ENCODE measurements at regions not wholly inside any gene's neighbourhood (a gene's known extent, or its start where the extent isn't known, plus 50 kb on each side); places are given as distances from the start of the nearest gene placed in this dataset.

DNA sequence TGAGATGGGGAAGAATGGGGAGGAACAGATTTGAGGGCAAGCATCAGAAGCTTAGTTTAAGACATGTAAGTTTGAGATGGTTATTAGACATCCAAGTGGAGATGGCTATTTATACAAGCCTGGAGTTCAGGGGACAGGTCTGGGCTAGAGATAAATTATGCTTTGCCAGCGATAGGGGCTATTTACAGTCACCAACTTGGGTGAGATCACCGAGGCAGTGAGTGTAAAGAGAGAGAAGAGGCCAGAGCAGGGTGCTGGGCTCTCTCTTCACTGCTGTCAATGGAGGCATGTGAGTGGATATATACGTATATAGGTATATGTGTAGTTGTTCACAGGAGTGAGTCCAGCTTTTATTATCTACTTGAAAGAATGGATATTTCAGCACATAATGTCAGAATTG is 81.0 kb downstream of the QPCT start:
- peaks cover 3% of the 10 kb centered on the region; the same call in 1 of the 2 replicates for H3K9me3 ChIP-seq
- H4K20me1 ChIP-seq: no peaks in the 10 kb centered on the region
- H3K27me3 ChIP-seq: no peaks in the 10 kb centered on the region
- no peak overlapping the region for H3K27ac ChIP-seq
- H3K4me2 ChIP-seq: no peak overlapping the region
- no peaks in the 10 kb centered on the region for H3K4me1 ChIP-seq
- no peak overlapping the region for H3K4me3 ChIP-seq
- TF ChIP-seq Cebpa-rat (IDR thresholded peaks at IDR 0.05): no peak
- H3K9ac ChIP-seq: no peak overlapping the region
- no peaks in the 10 kb centered on the region for H3K36me3 ChIP-seq

DNA sequence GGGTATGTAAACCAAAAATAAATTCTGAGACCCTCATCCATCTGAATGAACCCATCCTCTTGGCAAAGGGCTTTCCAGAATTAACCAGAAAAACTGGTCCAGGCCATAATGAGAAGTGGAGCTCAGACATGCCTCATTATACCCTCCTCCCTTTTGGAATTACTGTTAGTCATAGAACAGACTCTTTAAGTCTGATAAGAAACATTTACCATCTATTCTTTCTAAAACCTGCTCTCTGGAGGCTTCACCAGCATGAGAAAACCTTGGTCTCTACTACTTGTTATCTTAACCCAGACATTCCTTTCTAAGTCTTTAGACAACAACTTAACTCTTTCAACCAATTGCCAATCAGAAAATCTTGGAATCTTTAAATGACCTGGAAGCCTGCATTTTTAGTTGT is 82.8 kb downstream of the QPCT start:
- no peaks in the 10 kb centered on the region for H3K36me3 ChIP-seq
- H3K4me1 ChIP-seq: no peaks in the 10 kb centered on the region
- no peak overlapping the region for H3K4me3 ChIP-seq
- H3K4me2 ChIP-seq: no peak overlapping the region
- H3K9me3 ChIP-seq: peaks cover 3% of the 10 kb centered on the region; the same call in 1 of the 2 replicates
- H4K20me1 ChIP-seq: no peaks in the 10 kb centered on the region
- H3K9ac ChIP-seq: no peak overlapping the region
- TF ChIP-seq Cebpa-rat (IDR thresholded peaks at IDR 0.05): no peak
- H3K27me3 ChIP-seq: no peaks in the 10 kb centered on the region
- no peak overlapping the region for H3K27ac ChIP-seq

DNA sequence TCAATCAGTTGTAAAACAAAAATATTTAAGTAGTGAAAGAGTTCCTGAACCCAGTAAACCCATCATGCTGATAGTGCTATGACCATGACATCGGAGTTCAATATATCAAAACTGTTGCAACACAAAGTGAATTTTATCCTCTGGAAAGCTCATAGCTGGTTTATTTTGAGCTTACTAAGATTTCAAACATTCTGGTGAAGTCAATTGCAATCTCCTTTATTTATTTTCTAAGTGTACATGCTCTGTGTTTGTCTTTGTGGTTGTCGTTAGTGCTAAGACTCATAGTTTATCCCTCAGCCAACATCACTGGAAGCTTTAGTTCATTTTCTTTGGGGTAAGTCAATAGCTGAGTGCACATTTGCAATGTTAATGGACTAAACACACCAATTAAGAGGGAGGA is 91.9 kb downstream of the QPCT start:
- H4K20me1 ChIP-seq: no peaks in the 10 kb centered on the region
- no peaks in the 10 kb centered on the region for H3K36me3 ChIP-seq
- no peak overlapping the region for H3K27ac ChIP-seq
- no peak overlapping the region for H3K4me3 ChIP-seq
- H3K4me1 ChIP-seq: no peaks in the 10 kb centered on the region
- H3K4me2 ChIP-seq: no peak overlapping the region
- no peak overlapping the region for H3K9ac ChIP-seq
- H3K27me3 ChIP-seq: no peaks in the 10 kb centered on the region
- peaks cover 4% of the 10 kb centered on the region for H3K9me3 ChIP-seq
- no peak for TF ChIP-seq Cebpa-rat (IDR thresholded peaks at IDR 0.05)

DNA sequence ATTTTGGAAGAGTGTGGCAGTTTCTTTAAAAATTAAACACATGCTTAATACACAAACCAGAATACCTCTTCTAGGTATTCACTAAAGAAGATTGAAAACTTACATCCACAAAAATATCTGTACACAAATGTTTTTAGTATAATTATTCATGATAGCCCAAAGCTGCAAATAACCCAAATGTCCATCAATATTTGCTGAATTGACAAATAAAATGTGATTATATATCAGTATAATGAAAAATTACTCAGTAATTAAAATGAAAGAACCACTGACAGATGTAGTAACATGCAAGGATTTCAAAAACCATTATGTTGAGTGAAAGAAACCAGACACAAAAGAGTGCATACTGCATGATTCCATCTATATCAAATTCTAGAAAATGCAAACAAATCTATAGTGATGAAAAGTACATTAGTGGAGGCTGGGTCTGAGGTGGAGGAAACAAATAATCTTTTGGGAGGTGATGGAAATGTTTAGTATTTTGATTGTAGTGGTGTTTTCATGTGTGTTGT is 94.8 kb downstream of the QPCT start:
- no peak overlapping the region for H3K4me3 ChIP-seq
- peaks cover 7% of the 10 kb centered on the region for H3K9me3 ChIP-seq
- no peak overlapping the region for H3K9ac ChIP-seq
- no peaks in the 10 kb centered on the region for H3K36me3 ChIP-seq
- no peak for TF ChIP-seq Cebpa-rat (IDR thresholded peaks at IDR 0.05)
- no peaks in the 10 kb centered on the region for H3K27me3 ChIP-seq
- no peak overlapping the region for H3K27ac ChIP-seq
- no peaks in the 10 kb centered on the region for H3K4me1 ChIP-seq
- no peak overlapping the region for H3K4me2 ChIP-seq
- H4K20me1 ChIP-seq: no peaks in the 10 kb centered on the region

DNA sequence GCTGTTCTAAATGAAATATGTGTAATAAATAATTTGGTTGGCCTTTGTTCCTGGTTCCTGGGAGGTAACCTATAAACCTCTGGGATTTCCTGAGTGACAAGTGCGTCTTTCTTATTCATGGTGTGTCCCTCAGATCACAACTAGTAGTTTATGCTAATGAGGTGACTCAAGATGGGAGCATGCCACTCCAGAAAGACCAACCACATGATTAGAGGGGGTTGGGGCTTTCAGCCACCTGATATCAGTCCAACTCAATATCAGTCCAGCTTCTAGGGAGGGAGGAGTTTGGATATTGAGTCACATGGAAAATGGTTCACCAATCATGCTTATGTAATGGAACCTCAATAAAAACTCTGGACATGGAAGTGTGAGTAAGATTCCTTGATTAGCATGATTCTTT is 96.6 kb downstream of the QPCT start:
- H3K4me3 ChIP-seq: no peak overlapping the region
- H3K9me3 ChIP-seq: peaks cover 7% of the 10 kb centered on the region
- no peaks in the 10 kb centered on the region for H3K36me3 ChIP-seq
- no peak overlapping the region for H3K4me2 ChIP-seq
- H3K4me1 ChIP-seq: no peaks in the 10 kb centered on the region
- H3K27me3 ChIP-seq: no peaks in the 10 kb centered on the region
- no peaks in the 10 kb centered on the region for H4K20me1 ChIP-seq
- no peak overlapping the region for H3K9ac ChIP-seq
- H3K27ac ChIP-seq: no peak overlapping the region
- no peak for TF ChIP-seq Cebpa-rat (IDR thresholded peaks at IDR 0.05)

DNA sequence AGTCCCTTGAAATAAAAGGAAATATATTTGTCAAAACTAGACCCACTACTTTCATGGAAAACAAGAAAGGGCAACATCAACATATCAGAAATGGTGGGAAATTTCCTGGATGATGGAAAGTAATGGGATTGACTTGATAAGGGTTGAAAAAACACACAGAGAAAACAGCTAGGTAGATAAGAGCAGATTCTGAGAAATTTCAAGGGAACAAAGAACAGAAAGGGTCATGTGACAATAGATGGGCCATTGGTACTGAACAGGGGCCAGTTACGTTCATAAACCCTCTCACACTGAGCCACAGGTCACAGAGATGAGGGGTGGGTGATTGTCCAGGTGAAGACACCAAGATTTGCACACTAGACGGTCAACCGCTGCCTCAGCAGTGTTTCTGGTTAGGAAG is 98.7 kb downstream of the QPCT start:
- H3K4me1 ChIP-seq: no peaks in the 10 kb centered on the region
- TF ChIP-seq Cebpa-rat (IDR thresholded peaks at IDR 0.05): no peak
- no peak overlapping the region for H3K4me3 ChIP-seq
- no peaks in the 10 kb centered on the region for H4K20me1 ChIP-seq
- H3K9ac ChIP-seq: no peak overlapping the region
- H3K36me3 ChIP-seq: no peaks in the 10 kb centered on the region
- peaks cover 7% of the 10 kb centered on the region for H3K9me3 ChIP-seq
- H3K27me3 ChIP-seq: no peaks in the 10 kb centered on the region
- H3K27ac ChIP-seq: no peak overlapping the region
- no peak overlapping the region for H3K4me2 ChIP-seq

DNA sequence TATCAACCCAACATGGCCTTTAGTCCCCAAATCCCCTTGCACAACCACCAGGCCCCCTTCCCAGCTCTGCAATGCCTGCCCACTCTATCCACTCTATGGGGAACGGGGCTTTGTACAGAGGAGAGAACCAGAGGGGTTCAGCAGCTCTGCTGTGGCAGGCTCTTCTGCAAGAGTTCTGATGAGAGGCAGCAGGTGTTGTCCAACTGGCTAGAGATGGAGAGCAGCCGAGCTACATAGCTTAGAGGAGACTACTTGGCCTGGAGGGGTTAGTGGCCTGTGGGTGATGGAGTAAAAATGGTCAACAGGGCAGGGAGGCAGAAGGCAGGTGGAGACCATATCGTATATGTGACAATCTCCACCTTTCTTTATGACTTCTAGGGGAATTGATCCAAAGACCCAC is 103.0 kb downstream of the QPCT start:
- Histone ChIP-seq H3K36me3 (no peaks in the 10 kb centered on the region), H3K4me2 (no peak overlapping the region), H4K20me1 (no peaks in the 10 kb centered on the region), H3K4me3 (no peak overlapping the region), H3K9ac (no peak overlapping the region), H3K4me1 (no peaks in the 10 kb centered on the region), H3K27me3 (no peaks in the 10 kb centered on the region), H3K9me3 (no peaks in the 10 kb centered on the region), H3K27ac (no peak overlapping the region)
- no peak for TF ChIP-seq Cebpa-rat (IDR thresholded peaks at IDR 0.05)

DNA sequence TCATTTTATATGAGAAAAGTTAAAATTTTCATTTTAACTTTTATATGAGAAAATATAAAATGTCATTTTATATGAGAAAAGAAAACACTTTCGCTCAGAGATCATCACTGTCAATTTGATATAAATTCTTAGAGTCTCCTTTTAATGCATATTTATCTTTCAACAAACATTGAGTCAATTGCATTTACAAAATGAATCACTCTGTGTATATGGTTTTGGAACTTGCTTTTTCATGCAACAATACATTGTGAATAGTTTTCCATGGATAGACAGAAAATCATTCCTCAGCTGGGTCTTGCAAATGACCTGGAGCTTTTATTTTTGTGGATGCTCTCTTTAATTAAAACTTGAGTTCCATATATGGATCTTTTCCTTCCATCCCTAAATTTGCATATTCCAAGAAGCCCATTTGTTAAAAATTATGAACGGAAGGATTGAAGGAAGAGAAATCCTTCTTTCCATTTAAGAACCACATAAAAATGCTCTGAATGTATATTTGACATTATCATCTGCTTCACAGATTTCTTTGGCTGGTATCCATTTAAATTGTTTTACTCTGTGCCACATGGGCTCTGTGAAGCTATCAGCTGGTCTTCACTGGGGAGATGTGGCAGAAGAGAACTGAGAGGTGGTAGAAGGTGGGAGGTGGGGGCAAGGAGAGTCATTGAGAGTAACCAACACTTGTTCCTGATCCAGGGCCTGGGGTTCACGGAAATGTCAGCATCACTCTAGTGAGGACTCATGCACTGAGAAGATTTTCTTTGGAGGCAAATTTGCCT is 104.1 kb downstream of the QPCT start:
- no peaks in the 10 kb centered on the region for H3K36me3 ChIP-seq
- no peaks in the 10 kb centered on the region for H4K20me1 ChIP-seq
- H3K27ac ChIP-seq: no peak overlapping the region
- H3K9me3 ChIP-seq: no peaks in the 10 kb centered on the region
- no peaks in the 10 kb centered on the region for H3K4me1 ChIP-seq
- H3K4me3 ChIP-seq: no peak overlapping the region
- TF ChIP-seq Cebpa-rat (IDR thresholded peaks at IDR 0.05): no peak
- H3K4me2 ChIP-seq: no peak overlapping the region
- no peak overlapping the region for H3K9ac ChIP-seq
- no peaks in the 10 kb centered on the region for H3K27me3 ChIP-seq

DNA sequence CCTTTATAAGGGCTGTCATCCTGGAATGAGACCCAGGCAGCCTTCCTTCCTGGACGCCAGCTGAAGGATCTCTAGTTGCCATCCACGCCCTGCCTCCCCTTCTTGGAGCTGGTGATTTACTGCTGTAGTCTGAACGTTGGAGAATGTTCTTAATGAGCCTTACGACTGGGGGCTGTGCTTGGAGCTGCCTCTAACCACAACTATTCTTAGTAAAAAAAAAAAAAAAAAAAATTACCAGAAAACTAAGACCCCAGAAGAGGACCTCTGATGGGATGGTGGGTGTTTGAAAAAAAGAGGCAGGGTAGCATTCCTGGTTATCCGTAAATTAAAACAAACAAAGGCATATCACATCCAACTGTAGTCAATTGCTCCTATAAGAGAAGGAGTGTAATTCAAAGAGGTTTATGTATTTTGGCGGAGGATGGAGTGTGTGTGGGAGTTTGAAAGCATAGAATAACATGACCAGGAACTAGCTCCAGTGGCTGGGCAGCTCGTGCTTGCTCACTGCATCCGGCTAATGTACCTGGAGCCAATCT is 105.4 kb downstream of the QPCT start:
- H3K4me3 ChIP-seq: no peak overlapping the region
- H3K27ac ChIP-seq: no peak overlapping the region
- H3K27me3 ChIP-seq: no peaks in the 10 kb centered on the region
- no peaks in the 10 kb centered on the region for H3K9me3 ChIP-seq
- H3K9ac ChIP-seq: no peak overlapping the region
- no peak for TF ChIP-seq Cebpa-rat (IDR thresholded peaks at IDR 0.05)
- H4K20me1 ChIP-seq: no peaks in the 10 kb centered on the region
- no peaks in the 10 kb centered on the region for H3K36me3 ChIP-seq
- no peaks in the 10 kb centered on the region for H3K4me1 ChIP-seq
- no peak overlapping the region for H3K4me2 ChIP-seq

DNA sequence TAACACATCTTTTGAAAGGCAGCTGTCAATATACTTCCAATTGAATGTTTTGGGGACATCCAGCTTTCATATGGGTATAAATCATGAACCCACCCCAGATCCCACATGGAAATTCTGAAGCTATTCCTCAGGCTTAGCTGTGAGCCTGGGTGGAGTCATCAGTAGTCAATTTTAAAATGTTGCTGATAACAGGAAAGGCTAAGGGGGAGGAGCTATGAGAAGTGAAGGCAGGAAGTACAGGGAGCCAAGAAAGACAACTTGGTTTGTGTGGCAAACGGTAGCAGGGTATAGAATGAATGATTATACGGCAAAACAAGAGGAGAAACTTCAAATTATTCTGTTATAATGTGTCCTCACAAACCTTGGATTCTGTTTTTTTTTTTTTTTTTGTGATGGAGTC is 108.6 kb downstream of the QPCT start:
- no peak for TF ChIP-seq Cebpa-rat (IDR thresholded peaks at IDR 0.05)
- H4K20me1 ChIP-seq: no peaks in the 10 kb centered on the region
- no peak overlapping the region for H3K27ac ChIP-seq
- H3K36me3 ChIP-seq: no peaks in the 10 kb centered on the region
- no peak overlapping the region for H3K4me2 ChIP-seq
- H3K4me1 ChIP-seq: peaks cover 11% of the 10 kb centered on the region
- H3K9ac ChIP-seq: no peak overlapping the region
- H3K27me3 ChIP-seq: no peaks in the 10 kb centered on the region
- H3K4me3 ChIP-seq: no peak overlapping the region
- peaks cover 12% of the 10 kb centered on the region; the same call in 1 of the 2 replicates for H3K9me3 ChIP-seq

All from BLaER1 (cell line).